ENCODE measurements at regions not wholly inside any gene's neighbourhood (a gene's known extent, or its start where the extent isn't known, plus 50 kb on each side); places are given as distances from the start of the nearest gene placed in this dataset.
"Not testable (repeated sequence)": the region's sequence is repeated elsewhere in the genome, so short reads cannot be mapped to it uniquely, and the experiment has no call there.

DNA sequence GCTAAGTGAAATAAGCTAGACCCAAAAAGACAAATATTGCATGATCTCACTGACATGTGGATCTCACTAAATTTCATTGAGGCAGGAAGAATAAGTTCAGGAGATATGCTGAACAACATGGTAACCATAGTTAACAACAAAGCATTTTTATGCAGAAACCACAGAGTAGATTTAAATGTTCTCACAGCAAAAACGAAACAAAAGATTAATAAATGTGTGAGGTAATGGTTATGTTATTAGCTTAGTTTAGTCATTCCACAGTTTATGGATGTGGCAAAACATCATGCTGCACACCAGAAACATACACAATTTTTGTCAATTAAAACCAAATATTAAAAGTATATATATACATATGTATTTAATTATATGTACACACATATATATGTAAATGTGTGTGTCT lies 765.8 kb downstream of the SLITRK5 start:
- no peak for DNase-seq

DNA sequence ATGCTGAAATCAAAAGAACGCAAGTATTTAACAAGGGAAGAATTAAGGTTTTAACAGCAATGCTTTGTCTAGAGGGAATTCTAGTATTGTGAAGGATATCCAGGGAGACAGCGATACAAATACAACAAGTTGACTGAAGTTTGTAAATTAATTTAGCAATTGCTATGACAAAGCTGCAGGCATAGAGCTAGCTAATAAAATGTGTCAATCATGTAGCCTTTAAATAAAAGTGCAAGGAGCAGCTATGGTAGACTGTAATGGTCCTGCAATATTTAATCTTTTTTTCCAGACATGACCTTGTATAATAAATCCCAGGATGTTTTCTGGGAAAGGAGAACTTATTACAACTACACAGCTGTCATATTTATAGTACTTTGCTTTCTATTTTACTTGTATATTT lies 779.3 kb downstream of the SLITRK5 start:
- DNase-seq, result no peak

DNA sequence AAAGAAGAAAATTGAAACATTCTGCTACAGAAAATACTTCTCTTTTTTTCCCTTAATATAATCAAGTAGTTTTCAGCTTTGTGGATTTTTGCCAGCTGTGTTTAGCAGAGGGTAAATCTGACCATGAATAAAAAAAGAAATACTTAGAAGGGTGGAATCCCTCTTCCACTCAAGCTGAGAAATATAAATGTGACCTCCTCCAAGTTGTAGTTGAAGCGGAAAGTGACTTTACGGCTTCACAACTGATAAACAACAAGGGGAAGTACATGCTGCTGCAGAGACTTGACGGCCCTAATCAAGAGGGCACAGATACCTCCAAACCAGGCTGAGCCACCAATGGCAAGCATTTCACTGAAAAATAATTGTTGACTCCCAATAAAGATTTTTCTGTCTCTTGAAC lies 785.0 kb downstream of the SLITRK5 start:
- DNase-seq, result no peak

DNA sequence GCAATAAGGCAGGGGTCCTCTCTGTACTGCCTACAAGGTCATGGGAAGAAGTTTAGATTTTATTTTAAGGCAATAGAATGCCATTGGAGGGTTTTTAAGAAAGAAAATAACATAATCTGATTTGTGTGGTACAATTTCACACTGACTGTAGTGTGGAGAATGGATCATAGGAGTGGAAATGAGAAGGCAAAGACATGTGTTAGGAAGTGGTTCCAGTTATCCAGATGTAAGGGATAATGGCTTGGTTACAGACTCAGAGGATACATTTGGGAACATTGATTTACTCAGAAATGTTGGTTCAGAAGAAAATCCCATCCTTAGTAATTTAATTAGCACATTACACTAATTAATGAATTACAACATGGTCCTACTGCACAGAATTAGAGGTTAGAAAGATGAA lies 788.2 kb downstream of the SLITRK5 start:
- DNase-seq, result no peak

DNA sequence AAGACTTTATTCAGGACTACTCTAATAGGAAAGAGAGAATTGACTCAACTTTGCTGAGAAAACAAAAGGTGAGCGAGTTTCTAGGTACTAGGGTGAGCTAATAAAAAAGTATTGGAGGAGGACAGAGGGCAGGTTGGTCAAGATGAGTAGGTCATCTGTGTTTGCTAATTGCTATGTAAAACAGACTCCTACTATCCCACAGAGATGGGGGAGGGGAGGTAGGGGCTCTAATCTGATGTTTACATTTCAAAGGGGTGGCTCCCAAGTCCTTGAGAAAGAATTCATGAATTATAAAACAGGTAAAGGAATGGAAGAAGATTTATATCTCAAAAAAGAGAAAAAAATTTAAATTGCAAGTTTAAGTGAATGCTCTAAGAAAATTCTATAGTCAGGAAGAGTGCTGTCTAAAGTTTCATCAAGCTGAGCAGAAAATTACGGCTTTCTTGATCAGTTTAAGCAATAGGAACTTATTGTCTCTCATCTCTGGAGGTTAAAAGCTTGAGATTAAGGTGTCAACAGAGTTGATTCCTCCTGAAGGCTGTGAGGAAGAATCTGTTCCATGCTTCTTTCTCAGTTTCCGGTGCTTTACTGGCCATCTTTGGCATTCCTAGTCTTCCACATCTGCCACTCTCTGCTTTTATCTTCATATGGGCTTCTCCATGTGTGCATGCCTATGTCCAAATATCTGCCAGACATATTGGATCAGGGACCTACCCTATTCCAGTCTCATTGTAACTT lies 790.3 kb downstream of the SLITRK5 start:
- DNase-seq, result no peak

DNA sequence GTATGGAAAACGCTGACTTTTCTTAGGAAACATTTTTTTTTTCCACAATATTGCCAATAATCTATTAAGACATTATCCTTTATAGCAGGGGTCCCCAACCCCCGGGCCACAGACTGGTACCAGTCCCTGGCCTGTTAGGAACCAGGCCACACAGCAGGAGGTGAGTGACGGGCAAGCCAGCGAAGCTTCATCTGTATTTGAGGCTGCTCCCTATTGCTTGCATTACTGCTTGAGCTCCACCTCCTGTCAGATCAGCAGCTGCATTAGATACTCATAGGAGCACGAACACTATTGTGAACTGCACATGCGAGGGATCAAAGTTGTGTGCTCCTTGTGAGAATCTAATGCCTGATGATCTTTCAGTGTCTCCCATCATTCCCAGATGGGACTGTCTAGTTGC lies 793.7 kb downstream of the SLITRK5 start:
- DNase-seq, result no peak

DNA sequence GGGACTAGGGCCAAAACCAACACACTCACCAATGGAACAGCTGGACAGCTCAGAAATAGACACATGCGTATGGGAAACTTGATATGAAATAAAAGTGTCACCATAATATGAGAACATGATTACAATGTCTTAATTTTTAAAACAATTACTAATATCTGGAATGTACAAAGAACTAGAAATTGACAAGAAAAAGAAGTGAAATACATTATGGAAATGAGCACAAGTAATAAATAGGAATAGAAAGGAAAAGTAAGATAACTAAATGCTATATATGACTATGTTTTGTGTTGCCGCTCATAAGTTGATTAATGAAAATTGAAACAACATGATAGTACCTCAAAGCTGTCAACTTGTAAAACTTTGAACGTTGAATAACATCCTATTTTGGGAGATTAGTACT lies 801.1 kb downstream of the SLITRK5 start:
- no peak for DNase-seq

DNA sequence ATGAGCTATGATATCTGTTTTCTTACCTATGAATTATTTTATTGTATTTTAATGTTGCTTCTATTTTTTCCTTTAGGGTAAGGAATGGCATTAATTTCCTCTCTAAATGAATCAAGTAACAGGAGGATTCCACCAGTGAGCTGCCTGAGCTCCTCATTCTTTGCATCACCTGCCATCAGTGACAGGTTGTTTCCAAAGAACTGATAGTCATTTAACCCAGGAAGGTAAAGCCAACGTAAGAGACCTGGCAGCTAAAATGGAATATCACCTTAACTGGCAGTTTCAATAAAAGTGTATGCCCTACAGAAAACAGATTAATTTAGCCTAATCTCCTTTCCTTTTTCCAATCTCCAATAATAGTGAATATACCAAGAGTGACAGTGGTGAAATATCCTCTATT lies 812.0 kb downstream of the SLITRK5 start:
- DNase-seq, result no peak

DNA sequence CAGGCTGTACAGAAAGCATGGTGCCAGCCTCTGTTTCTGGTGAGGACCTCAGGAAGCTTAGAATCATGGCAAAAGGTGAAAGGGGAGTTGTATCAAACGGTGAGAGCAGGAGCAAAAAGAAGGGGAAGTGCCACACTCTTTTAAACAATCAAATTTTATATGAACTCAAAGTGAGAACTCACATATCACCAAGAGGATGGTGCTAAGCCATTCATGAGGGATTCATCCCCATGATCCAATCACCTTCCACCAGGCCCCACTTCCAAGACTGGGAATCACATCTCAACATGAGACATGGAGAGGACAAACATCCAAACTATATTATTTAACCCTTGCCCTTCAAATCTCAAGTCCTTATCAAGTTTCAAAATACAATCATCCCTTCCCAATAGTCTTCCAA lies 836.7 kb downstream of the SLITRK5 start:
- DNase-seq, result no peak

DNA sequence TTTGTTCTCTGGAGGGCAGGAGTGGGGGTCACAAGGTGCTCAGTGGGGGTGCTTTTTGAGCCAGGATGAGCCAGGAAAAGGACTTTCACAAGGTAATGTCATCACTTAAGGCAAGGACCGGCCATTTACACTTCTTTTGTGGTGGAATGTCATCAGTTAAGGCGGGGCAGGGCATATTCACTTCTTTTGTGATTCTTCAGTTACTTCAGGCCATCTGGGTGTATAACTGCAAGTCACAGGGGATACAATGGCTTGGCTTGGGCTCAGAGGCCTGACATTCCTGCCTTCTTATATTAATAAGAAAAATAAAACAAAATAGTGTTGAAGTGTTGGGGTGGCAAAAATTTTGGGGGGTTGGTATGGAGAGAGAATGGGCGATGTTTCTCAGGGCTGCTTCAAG lies 841.8 kb downstream of the SLITRK5 start:
- DNase-seq, result not testable (repeated sequence)

DNA sequence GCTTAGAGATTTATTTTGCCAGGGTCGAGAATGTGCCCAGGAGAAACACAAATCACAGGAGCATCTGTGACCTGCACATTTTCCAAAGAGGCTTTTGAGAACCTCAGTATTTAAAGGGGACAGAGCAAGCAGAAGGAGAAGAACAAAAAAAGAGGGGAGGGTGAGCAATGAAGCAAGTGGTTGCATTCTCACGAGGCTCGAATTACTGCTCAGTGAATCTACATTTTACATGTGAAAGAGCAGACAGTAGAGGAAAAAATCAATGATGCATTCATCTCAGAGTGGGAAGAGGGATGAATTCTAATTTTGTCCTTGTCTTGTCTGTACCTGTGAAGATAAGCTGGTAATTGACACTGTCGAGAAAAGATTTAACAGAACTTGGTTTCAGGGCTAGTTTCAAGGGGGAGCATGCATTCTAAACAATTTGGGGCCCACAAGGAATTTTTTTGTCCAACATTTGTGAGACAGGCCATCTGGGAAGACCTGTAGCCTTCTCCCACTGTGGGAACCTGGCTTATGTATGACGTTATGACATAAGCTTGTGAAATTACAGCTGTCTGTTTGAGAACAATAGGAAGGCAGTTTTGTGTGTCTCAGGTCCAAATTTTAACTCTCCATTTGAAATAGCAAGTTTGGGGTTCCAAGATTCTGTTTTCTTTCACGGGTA lies 855.1 kb downstream of the SLITRK5 start:
- DNase-seq, result no peak

DNA sequence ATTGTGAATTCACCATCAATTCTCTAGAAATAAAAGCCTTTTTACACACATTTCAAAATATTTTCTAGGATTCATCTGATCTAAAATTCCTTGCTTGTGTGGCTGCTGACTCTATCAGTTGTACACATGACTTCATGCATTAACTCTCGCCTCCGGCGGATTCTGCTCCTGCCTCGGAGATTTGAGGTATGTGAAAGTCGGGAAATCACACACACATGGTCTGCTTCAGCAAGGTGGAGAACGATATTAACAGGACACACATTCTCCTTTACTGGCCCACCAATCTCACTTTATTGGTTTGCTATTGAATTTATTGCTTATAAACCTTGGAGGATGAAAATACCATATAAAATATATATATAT lies 855.7 kb downstream of the SLITRK5 start:
- no peak for DNase-seq

DNA sequence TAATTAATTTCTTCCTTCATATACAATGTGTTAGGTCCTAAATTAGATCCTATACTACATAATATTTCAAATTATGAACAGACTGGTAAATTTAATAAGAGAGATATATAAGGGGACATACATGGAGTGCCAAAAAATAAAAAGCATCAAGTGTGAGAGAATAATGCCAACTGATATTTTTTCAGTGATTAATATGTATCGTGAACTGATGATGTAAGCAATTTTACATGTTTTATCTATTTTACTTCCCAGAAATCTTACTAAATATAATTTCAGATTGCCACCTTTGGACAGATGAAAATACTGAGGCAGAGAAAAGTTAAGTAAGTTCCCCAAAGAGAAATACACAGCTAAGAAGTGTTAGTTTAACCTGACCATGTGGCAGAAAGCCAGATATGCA lies 870.8 kb downstream of the SLITRK5 start:
- DNase-seq, result no peak

DNA sequence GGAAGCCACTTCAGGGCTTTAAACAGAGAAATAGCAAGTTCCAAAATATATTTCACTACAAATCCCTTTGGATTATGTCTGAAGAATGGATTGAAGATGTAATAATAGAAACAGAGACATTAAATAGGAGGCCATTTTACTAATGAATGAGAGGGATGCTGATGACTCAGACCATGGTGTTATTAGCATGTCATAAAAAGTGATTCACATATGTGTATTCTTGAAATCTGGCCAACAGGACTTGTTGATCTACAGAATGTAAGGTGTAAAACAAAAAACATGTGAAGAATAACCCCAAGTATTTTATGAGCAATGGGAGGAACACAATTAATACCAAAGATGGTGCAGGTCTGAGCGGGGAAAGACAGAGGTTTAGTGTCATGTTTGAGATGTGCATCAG lies 873.7 kb downstream of the SLITRK5 start:
- DNase-seq, result no peak

DNA sequence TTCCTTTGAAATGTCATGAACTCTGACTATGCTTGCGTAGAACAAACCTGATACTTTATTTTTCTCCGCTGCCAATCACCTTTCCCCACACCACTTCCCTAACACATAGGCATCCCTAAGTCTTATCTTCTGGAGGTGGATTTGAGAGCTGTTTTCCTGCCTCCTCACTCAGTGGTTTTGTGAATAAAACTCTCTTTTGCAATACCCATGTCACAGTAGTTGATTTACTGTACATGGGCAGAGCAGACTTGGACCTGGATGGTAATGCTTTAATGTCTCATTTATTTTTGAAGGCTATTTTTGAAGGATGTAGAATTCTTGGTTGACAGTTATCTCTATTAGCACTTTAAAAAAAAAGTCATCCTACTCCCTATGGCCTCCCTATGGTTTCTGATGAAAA lies 881.8 kb downstream of the SLITRK5 start:
- no peak for DNase-seq

DNA sequence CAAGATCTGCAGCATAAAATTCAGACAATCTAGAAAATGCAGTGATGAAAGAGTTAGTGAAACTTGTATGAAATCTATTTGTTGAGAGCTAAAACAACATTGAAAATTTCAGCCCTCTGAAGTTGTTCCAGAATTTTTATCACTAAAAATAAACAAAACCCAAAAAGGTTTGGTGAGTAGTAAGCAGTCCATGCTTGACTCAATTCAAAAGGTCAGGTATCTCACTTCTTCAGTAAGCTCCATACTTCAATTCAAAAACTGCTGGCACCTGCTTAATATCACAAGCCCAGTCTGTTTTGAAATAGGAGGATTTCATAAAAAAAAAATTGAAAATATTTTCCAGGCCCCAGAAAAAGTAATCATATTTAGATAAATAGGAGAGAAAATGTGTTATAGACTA lies 894.4 kb downstream of the SLITRK5 start:
- no peak for DNase-seq

DNA sequence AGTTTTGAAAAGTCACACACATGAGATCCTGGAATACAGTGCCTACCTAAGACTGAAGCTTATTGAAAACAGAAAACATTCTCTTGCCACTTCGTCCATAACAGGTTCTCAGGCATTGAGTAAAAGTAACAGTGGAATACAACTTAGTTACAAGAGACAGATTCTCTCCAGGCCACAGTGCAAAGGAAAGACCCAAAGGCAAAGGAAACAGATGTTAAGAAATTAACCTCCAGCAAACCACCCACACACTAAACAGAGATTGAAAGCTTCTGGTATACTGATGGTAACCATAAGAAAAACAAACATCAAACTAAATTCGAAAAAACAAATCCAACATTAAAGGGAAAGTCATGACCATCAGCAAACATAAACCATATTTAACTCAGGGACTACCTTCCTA lies 914.7 kb downstream of the SLITRK5 start:
- DNase-seq, result no peak

DNA sequence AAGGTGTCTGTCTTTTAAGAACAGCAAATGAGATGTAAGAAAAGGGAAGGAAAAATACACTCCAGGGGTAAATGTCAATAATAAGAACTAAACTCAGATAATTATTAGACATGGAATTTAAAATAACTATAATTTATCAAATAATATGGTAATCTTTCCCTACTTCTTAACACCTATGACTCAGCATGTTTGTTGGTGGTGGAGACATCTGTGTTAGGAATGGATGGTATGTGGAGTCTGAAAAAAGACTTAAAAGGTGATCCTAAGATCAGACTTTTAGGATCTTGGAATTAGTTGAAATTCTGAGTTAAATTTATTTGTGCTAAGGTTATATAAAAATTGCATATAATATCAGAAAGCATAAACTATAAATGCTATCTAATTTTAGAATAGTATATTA lies 915.1 kb downstream of the SLITRK5 start:
- DNase-seq, result no peak

DNA sequence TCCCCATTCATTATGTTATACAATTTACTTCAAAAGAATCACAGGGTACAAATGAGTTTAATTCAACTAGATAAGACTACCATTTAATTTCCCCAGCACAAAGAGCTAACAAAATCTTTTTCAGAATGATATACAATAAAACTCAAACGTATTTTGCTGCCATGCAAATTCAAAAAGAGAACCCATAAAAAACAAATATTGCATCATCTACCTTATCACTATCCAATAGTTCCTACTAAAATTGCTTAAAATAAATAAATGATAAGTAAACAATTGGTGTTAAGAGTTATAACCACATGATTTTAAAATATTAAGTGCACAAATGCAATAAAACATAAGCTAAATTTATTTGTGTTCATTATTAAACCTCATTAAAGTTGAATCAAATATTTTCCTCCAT lies 919.4 kb downstream of the SLITRK5 start:
- no peak for DNase-seq

DNA sequence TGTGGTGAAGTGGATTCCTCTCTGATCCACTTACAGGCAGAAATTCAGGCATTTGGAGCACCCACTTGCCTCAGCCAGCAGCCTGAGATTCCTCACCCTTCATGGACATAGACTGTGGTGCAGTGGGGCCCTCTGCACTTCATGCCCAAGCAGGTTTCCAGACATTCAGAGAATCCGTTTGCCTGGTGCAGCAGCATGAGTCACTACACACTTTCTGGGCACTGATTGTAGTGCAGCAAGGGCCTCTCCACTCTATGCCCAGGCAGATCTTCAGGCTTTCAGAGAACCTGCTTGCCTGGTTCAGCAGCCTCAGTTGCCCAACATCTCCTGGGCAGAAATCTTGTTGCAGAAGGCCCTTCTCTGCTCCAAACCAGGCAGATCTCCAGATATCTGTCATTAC lies 920.9 kb downstream of the SLITRK5 start:
- no peak for DNase-seq

DNA sequence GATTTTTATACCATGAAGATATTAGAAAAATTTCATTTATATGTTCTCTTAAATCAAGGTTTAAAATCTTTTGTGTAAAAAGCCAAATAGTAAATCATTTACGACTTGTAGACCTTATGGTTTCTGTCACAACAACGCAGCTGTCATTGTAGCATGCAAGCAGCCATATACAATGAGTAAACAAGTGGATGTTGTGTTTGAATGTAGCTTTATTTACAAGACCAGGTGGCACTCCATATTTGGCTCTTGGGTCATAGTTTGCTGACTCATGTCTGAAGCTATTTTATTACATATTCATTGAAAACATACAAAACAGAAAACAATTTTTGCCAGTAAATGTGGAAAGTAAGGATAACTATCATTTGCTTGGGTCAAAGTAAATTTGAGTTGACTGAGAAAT lies 930.8 kb downstream of the SLITRK5 start:
- no peak for DNase-seq

DNA sequence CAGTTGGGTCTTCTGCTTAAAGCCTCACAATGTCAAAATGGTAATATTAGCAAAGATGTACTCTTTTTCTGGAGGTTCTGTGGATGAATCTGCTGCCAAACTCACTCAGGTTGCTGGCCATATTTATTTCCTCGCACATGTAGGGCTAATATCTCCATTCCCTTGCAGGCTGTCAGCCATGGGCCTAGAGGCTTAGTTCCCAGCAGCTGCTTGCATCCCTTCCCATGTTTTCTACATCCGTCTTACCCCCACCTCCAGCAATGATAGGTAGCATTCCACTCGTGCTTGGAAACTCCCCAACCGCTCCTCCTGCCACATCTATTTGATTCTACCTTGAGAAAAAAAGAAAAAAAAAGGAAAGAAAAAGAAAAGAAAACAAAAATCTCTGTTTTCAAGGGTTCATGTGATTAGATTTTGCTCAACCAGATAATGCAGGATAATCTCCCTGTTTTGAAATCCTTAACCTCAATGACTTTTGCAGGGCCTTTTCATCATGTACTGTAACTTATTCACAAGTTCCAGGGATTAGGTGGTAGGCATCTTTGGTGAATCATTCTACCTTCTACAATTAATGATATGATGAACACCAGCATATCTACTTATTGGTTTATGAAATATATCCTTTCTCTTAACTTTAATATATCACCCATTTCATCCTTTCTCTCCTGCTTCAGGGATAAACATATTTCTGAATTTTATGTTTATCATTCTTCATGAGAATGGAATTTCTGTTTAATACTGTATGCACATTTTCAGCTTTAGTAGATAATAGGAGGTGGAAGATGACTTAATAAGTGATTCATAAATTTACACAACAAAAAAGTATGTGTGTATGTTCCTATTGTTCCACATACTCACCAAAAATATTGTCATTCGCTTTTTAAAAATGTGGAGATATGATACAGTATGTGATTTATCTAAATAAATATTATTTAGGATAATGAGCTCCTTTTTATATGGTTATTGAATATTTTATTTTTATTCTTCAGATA lies 931.9 kb downstream of the SLITRK5 start:
- DNase-seq, result no peak

DNA sequence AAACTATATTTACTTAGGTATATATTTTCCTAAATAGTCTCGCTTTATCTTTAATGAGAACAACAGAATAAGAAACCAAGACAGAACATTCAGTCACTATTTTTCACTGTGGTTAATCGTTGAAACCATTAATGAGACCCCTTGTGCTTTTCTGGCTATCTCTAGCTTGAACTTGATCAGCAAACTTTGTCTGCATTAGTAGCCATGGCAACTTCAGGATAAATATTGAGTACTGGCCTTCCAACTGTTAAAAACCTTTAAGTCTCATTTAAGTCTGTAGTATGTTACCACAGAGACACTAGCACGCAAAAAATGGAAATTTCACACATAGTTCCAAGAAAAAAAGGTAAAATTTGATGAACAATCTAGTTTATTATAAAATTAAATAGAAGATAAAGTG lies 946.0 kb downstream of the SLITRK5 start:
- DNase-seq, result no peak

Measured in right forelimb (tissue), 1 donor.